HG03039 (cell line): ENCODE measurements at regions not wholly inside any gene's neighbourhood (a gene's known extent, or its start where the extent isn't known, plus 50 kb on each side); places are given as distances from the start of the nearest gene placed in this dataset.

ENCODE experiments used
- ATAC-seq: cut with Tn5 transposase; IDR thresholded peaks from one replicate; pipeline ENCODE4 v1.9.1; 2021; ENCODE audit warnings: mild to moderate bottlenecking, moderate library complexity; ENCODE audit not compliant: unreplicated experiment

- ATAC-seq: no peak
These were observed 590.8 kb upstream of the ID2 start for GRCh38 chr2:8090748-8091700.

- no peak for ATAC-seq
These were observed 587.3 kb upstream of the ID2 start for GRCh38 chr2:8094526-8094925.

GRCh38 chr2:8095978-8096377, 585.9 kb upstream of the ID2 start:
- ATAC-seq: no peak

- ATAC-seq: no peak
These were observed 585.4 kb upstream of the ID2 start for GRCh38 chr2:8096484-8096883.

- no peak for ATAC-seq
These were observed 583.2 kb upstream of the ID2 start for GRCh38 chr2:8098476-8099266.

- no peak for ATAC-seq
These were observed 582.6 kb upstream of the ID2 start for GRCh38 chr2:8099267-8099582.

- ATAC-seq: no peak
These were observed 580.1 kb upstream of the ID2 start for GRCh38 chr2:8101614-8102277.

GRCh38 chr2:8102470-8102869, 579.4 kb upstream of the ID2 start:
- ATAC-seq: no peak

- ATAC-seq: no peak
These were observed 578.7 kb upstream of the ID2 start for GRCh38 chr2:8103085-8103708.

- ATAC-seq: no peak
These were observed 574.7 kb upstream of the ID2 start for GRCh38 chr2:8107150-8107549.

- ATAC-seq: no peak
These were observed 574.1 kb upstream of the ID2 start for GRCh38 chr2:8107621-8108378.

- no peak for ATAC-seq
These were observed 571.1 kb upstream of the ID2 start for GRCh38 chr2:8110716-8111115.

GRCh38 chr2:8111193-8111592, 570.7 kb upstream of the ID2 start:
- ATAC-seq: no peak

- no peak for ATAC-seq
These were observed 566.4 kb upstream of the ID2 start for GRCh38 chr2:8115456-8115855.

- no peak for ATAC-seq
These were observed 565.9 kb upstream of the ID2 start for GRCh38 chr2:8115966-8116365.

- peak; percentile 95 for ATAC-seq
These were observed 565.2 kb upstream of the ID2 start for GRCh38 chr2:8116661-8117060.

- ATAC-seq: no peak
These were observed 562.7 kb upstream of the ID2 start for GRCh38 chr2:8118940-8119781.

GRCh38 chr2:8119782-8120505, 561.9 kb upstream of the ID2 start:
- no peak for ATAC-seq

GRCh38 chr2:8120506-8120860, 561.4 kb upstream of the ID2 start:
- ATAC-seq: no peak
